GM19467 (cell line): ENCODE measurements at regions not wholly inside any gene's neighbourhood (a gene's known extent, or its start where the extent isn't known, plus 50 kb on each side); places are given as distances from the start of the nearest gene placed in this dataset.

Experiments
- ATAC-seq: cut with Tn5 transposase; IDR thresholded peaks from one replicate; pipeline ENCODE4 v1.9.1; 2021; ENCODE audit warnings: mild to moderate bottlenecking, moderate library complexity; ENCODE audit not compliant: unreplicated experiment

DNA sequence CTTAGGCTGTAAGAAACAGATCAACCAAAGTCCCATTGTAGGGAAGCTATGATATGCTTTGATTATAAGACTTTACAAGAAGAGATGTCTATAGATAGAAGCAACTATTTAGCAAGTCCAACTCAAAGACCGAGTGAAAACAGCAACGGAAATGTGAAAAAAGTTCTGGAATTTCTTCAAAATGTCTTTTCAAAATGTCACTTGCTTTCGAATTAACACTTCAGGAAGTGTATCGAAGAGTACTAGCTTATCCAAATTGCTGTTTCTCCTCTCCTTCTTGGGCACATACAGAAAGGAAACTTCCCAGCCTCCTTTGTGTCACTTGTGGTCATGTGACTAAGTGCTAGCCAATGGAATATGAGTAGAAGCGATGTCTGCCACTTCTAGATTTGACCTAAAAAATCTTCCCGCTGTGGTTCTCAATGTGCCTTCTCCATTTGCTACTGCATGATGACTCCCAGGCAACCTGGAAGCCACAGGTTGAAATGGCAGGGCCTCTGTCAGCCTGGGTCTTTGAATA, 89.9 kb downstream of the TSEN15 start:
- ATAC-seq = no peak

- no peak for ATAC-seq
Observed at GRCh38 chr1:184143449-184143848, 91.9 kb downstream of the TSEN15 start.

GRCh38 chr1:184145083-184145482, 93.6 kb downstream of the TSEN15 start:
- no peak for ATAC-seq

- ATAC-seq = no peak
Observed at GRCh38 chr1:184146202-184146601, 94.7 kb downstream of the TSEN15 start.

DNA sequence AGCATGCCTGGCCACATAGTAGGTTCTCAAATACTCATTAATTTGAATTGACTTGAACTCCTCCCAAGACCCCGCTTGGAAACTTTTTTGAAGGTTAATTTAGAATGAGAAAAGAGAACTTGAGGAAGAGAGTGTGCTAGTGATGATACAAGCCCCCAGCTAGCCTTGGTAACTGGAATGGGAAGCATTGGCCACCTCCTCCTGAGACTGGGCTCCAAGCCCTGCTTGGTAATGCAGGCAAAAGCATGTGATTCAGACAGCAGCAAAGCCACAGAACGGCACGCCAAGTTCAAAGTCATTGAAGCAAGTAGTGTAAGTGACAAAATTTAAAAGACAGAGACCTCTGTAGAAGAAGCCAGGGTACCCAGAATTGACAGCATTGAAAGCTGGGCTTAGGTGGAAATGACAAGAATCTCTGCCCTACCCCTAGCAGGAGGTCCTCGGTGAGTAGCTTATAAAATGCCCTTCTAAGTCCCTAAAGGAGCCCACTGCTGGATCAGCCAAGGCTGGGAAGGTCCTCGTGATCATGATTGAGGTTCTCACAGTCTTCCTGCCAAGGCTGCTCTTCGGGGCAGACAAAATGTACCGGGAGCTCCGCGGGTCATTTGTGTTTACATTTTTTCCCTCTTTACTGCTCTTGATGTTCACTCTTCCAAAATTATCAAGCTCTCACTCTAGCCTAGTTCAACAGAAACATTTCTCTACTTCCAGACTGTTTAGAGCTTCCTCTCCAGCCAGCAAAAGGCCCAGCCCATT, 99.4 kb downstream of the TSEN15 start:
- no peak for ATAC-seq

- ATAC-seq = no peak
Observed at GRCh38 chr1:184152434-184152898, 100.9 kb downstream of the TSEN15 start.

DNA sequence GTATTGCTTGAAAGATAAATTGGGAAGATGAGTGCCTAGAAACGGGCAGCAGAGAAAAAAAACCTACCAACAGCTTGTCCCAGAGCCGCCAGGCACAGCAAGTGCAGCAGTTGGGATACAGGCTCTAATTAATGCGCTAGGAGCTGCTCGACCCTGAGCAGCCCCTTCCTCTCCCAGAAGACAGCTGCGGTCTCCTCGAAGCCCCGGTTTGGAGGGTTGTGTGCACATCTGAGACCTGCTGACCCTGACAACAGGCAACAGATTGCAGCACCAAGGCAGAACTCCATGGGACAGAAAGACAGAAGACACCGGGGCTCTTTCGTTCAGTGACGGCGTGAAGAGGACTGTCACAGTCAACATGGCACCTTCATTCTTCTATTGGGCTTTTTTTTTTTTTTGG, 101.4 kb downstream of the TSEN15 start:
- no peak for ATAC-seq

- ATAC-seq = no peak
Observed at GRCh38 chr1:184153731-184154130, 102.2 kb downstream of the TSEN15 start.

- ATAC-seq = no peak
Observed at GRCh38 chr1:184156521-184157393, 105.2 kb downstream of the TSEN15 start.

DNA sequence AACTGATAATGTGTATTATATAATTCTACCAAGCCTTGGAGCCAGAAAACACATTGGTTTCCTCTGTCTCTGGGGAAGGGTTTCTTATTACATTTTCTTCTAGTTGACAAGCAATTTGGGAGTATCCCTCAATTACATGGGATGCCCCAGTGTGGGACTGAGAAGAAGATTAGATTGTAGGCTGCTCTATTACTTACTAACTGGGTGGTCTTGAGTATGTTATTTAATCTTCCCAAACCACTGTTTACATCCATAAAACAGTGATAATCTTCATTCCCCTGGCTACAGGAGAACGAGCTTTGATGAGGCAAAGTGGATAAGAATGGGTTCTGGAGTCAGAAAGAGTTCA, 105.8 kb downstream of the TSEN15 start:
- no peak for ATAC-seq

DNA sequence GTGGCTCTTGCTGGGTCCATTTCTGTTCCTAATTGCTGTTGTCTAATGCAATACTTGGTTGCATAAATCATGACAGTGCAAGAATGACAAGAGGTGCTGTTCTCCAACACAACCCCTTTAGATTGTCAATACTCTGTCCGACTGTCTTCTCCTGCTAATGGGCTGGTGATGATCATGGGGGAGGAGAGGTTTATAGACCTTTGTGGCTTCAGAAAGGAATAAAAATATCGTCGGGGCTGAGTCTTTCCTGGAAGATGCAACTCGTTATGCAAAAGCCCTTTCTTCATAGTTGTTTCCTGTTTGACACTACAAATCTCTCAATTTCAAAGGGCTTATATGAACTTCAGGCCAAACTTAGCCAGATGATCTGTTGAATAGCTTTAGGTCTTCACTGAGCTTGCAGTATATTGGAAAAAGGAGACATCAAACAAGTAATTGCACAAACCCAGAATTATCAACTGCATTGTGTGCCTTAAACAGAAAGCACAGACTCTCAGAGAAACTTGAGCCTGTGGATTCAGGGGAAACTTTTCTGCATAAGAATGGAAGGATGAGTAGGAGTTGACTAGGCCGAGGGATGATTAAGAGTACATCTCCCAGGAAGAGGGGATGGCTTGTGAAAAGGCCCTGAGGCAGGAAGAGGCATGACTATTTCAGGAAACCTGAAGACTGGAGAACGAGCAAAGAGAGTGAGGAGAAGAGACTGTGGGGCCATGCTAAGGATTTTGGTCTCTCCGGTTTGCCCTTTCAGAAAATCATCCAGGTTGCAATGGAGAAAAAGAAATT, 107.6 kb downstream of the TSEN15 start:
- ATAC-seq = no peak

DNA sequence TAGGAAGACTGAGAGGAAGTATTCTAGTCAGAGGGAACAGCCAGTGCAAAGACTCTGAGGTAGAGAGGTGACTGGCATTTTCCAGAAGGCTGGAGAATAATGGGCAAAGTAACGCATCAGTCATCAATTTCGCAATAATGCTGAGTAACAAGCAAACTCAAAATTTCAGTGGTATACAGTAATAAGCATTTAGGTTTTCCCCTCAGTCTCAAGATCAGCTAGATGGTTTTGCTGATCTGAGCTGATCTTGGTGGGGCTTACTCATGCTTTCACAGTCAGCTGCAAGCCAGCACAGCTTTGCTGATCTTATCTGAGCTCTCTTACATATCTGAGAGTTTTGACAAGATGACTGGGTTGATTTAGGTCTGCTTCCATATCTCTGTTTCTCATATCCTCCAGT, 108.7 kb downstream of the TSEN15 start:
- no peak for ATAC-seq

GRCh38 chr1:184161071-184161698, 109.7 kb downstream of the TSEN15 start:
- ATAC-seq = no peak

DNA sequence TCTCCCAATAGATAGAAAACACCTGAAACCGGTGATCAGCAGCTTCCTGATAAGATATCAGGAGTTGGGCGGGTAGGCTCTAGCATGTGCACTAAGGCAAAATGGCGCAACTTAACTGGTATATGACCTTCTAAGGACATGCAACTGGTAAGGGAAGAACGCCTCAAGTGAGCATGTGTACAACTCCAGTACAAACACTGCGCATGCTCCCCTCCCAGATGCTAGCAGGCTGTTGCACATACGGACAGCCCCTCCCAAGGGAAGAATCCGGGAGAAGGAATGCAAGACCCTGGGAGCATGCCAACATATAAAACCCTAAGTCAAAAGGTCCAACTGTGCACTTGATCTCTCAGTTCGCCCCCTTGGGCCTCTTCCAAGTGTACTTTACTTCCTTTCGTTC, 110.8 kb downstream of the TSEN15 start:
- no peak for ATAC-seq

DNA sequence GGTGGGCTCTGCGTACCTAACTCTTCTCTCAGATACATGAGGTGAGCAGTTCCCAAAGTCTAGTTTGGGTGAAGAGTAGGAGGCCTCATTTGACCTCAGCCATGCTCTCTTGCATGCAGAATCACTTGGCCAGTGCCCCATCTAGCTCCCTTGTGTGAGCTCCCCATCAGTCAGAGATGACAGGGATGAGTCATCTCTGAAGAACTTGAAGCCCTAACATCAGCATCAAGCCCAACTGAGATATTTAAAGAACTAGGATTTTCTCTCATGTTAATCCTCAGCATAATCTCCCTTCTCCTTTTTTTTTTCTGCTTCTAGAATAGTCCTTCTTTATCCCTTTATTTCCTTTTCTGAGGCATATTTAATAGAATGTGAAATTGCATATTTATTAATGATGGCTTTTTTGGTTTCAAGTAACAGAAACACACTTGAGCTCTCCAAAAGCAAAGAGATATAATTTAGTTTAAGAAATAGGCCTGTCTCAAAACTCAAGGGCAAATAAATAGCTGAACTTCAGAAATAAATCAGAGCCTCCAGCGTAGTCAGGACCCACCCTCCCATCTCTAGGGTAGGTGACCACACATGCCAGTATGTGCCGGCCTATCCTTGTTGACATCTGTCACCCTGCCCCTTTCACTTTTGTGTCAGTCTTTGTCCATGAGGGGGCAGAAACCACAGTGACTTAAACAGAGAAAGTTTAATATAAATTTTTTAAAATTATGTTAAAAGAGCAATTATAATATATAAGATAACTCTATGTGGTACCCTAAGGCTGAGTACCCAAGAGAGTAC, 112.3 kb downstream of the TSEN15 start:
- ATAC-seq = peak; percentile 65

DNA sequence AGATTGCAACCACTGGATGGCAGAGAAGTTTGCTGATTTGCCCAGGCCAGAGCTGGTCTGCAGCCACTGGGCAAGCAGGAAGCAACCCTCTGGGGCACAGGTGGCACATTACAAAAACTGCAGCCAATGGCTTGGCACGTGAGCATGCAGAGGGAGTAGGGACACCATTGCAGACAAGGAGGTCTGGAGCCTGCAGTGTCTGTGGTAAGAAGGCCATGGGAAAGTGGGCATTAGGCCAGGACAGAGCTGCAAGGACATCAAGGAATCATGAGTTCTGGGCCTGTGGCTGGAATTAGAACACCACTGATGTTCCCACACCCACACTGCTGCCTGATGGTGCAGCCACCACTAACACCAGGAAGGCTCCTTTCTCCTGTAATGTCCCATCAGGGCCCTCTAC, 113.0 kb downstream of the TSEN15 start:
- no peak for ATAC-seq

DNA sequence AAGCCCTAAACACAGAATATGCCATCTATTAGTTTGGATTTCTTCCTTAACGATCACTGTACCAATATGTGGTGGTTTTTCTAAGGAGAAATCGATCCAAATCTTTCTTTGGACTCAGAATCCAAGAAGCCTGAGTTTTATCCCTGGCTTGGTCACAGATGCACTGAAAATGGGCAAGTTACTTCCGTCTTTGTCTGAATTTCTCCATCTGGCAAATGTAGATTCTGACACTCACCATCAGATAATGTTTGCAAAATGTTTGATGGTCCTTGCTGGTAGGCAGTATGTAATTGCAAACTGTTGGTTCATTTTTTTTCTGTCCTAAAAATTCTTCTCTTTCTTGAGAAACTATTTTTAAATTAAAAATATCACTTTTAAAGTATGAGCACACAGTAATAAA, 115.0 kb downstream of the TSEN15 start:
- no peak for ATAC-seq

- no peak for ATAC-seq
Observed at GRCh38 chr1:184167352-184167751, 115.8 kb downstream of the TSEN15 start.

DNA sequence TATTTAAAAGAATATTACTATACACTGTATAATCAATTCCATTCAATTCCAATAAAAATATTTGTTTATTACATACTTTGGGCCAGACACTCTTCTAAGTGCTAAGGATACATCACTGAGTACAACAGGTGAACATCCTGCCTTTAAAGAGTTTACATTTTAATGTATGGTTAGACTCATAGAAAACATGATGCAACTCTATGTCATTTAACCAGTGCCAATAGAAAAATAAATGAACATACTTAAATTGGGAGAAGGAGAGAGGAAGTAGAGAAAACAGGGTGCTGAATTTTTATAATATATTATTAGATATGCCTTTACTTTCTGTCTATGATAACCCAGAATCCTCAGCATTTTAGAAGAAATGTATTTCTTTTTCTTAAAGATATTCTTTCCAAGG, 119.2 kb downstream of the TSEN15 start:
- no peak for ATAC-seq

DNA sequence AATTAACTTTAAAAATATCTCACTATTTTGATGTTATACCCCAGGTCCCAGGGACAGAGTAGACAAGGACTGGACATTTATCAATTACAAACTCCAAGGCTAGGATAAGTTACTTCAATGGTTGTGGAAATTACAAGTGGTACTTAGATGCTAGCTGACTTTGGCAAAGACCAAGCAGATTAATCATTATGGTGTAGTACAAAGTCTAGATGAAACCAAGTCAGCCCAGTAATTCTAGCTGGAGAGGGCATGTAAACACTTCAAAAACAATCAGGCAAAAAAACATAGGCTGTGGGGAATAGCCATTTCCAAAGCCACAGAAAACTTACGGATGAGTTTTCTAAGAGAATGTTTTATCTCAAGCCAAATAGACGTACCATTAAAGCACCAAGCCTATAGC, 124.5 kb downstream of the TSEN15 start:
- ATAC-seq = no peak
